Endodermal cell (in vitro differentiated cells): ENCODE measurements at regions not wholly inside any gene's neighbourhood (a gene's known extent, or its start where the extent isn't known, plus 50 kb on each side); places are given as distances from the start of the nearest gene placed in this dataset.

ENCODE experiments used
- DNase-seq: peaks from one replicate; pipeline ENCODE4 v3.0.0-alpha.2; 2017
- H3K27ac ChIP-seq: 2 replicates; pipeline ENCODE4 v1.5.1; 2013; ENCODE audit warnings: mild to moderate bottlenecking, low read depth, low read length, moderate library complexity
- H3K27me3 ChIP-seq: 2 replicates; pipeline ENCODE4 v1.6.1; 2013; ENCODE audit warnings: mild to moderate bottlenecking, low read length, moderate library complexity; ENCODE audit not compliant: insufficient read depth, control insufficient read depth, poor library complexity, severe bottlenecking
- H3K36me3 ChIP-seq: 2 replicates; pipeline ENCODE4 v1.7.0; 2013; ENCODE audit warnings: mild to moderate bottlenecking, low read length, moderate library complexity; ENCODE audit not compliant: control insufficient read depth, insufficient read depth
- H3K4me1 ChIP-seq: one replicate; pipeline ENCODE4 v1.7.0; 2013; ENCODE audit warnings: low read length; ENCODE audit not compliant: control insufficient read depth, insufficient read depth
- H3K4me3 ChIP-seq: 2 replicates; pipeline ENCODE4 v1.5.1; 2013; ENCODE audit warnings: mild to moderate bottlenecking, low read length, moderate library complexity
- H3K9ac ChIP-seq: 2 replicates; pipeline ENCODE4 v1.6.1; 2013; ENCODE audit warnings: mild to moderate bottlenecking, low read length, moderate library complexity; ENCODE audit not compliant: poor library complexity, severe bottlenecking; ENCODE audit errors: extremely low read depth
- H3K9me3 ChIP-seq: 2 replicates; pipeline ENCODE4 v1.6.1; 2013; ENCODE audit warnings: mild to moderate bottlenecking, low read length, moderate library complexity; ENCODE audit not compliant: control insufficient read depth
- H3K27ac Mint-ChIP-seq: 2 replicates; pipeline ENCODE4 v1.8.0; 2020; ENCODE audit warnings: mixed read lengths
- H3K27me3 Mint-ChIP-seq: 2 replicates; pipeline ENCODE4 v1.8.0; 2021; ENCODE audit warnings: mild to moderate bottlenecking, mixed read lengths; ENCODE audit not compliant: insufficient read depth
- H3K36me3 Mint-ChIP-seq: 2 replicates; pipeline ENCODE4 v1.8.0; 2020; ENCODE audit warnings: low read depth, mixed read lengths
- H3K4me1 Mint-ChIP-seq: 2 replicates; pipeline ENCODE4 v1.8.0; 2020; ENCODE audit warnings: mixed read lengths
- H3K4me3 Mint-ChIP-seq: 2 replicates; pipeline ENCODE4 v1.8.0; 2020; ENCODE audit warnings: mild to moderate bottlenecking, moderate library complexity, mixed read lengths
- H3K9me3 Mint-ChIP-seq: 2 replicates; pipeline ENCODE4 v1.8.0; 2020; ENCODE audit warnings: mild to moderate bottlenecking, mixed read lengths
- WGBS, 2 experiments: methylation state at CpG; one replicate each; pipeline versions ENCODE4 v1.1.5 to v1.1.7; 2013; ENCODE audit warnings: missing lambda C conversion rate in 2 of 2, mixed read lengths in 1 of 2; ENCODE audit not compliant: insufficient coverage in 1 of 2, insufficient read length in 1 of 2; 5-methylcytosine and 5-hydroxymethylcytosine counted together
- TF ChIP-seq, protein P1 (sequence below): fragments of 200-600 bp; sonication (generic); conservative IDR thresholded peaks from 2 replicates; pipeline ENCODE4 v1.5.0; 2021; ENCODE audit warnings: antibody characterized with exemption, mild to moderate bottlenecking

DNA sequence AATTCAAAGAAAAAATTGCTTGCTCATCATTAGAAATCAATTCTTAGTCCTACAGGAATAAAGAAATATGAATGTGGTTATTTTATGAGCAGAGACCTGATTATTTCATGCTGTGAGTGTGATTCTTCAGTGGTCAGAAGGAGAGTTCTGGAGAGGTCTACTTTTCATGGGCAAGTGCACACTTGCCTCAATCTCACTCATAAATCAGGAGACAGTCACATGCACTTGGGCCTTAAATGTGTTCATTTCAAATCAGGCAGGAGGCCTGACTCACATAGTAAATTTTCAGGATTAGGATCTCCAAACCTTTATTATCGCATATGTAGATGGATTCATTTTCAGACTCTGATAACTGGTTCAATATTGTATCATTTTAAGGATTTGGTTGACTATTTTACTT, 323.2 kb upstream of the CCNH start:
- Histone ChIP-seq H3K36me3 (no peaks in the 10 kb centered on the region), H3K4me3 (no peak overlapping the region), H3K4me1 (no peaks in the 10 kb centered on the region), H3K9me3 (no peaks in the 10 kb centered on the region), H3K27ac (no peak overlapping the region), H3K9ac (no peak overlapping the region), H3K27me3 (peaks cover 65% of the 10 kb centered on the region)
- no peak for DNase-seq
- H3K9me3 Mint-ChIP-seq: no peaks in the 10 kb centered on the region
- WGBS, 2 experiments: 100% methylated on average over 1 of the region's 1 CpG; no CpG with 5 or more reads in 1 of the 2 experiments
- peaks cover 14% of the 10 kb centered on the region for H3K4me1 Mint-ChIP-seq
- H3K4me3 Mint-ChIP-seq: no peak overlapping the region
- no peaks in the 10 kb centered on the region for H3K36me3 Mint-ChIP-seq
- no peak overlapping the region for H3K27ac Mint-ChIP-seq
- TF ChIP-seq, protein P1, sequence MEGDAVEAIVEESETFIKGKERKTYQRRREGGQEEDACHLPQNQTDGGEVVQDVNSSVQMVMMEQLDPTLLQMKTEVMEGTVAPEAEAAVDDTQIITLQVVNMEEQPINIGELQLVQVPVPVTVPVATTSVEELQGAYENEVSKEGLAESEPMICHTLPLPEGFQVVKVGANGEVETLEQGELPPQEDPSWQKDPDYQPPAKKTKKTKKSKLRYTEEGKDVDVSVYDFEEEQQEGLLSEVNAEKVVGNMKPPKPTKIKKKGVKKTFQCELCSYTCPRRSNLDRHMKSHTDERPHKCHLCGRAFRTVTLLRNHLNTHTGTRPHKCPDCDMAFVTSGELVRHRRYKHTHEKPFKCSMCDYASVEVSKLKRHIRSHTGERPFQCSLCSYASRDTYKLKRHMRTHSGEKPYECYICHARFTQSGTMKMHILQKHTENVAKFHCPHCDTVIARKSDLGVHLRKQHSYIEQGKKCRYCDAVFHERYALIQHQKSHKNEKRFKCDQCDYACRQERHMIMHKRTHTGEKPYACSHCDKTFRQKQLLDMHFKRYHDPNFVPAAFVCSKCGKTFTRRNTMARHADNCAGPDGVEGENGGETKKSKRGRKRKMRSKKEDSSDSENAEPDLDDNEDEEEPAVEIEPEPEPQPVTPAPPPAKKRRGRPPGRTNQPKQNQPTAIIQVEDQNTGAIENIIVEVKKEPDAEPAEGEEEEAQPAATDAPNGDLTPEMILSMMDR: no peak
- H3K27me3 Mint-ChIP-seq: peaks cover 16% of the 10 kb centered on the region

DNA sequence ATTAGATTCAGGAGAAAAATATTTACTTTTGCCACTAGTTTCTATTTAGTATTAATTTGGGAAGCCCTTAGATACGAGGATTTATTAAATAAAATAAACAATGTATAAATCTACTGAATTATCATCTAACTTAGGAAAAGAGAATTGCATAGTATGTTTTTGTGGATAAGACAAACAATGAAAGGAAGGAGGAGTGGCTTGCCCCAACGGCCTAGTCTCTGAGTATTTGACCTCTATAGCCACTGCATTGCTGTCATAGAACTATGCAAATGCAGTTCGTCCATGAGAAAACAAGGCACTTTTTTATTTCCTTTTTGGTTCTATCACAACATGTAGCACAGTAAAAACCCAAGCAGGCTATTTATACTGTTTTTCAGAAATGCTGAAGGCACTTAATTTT, 321.2 kb upstream of the CCNH start:
- Mint-ChIP-seq H3K9me3 (no peaks in the 10 kb centered on the region), H3K36me3 (no peaks in the 10 kb centered on the region), H3K27ac (no peak overlapping the region), H3K27me3 (peaks cover 24% of the 10 kb centered on the region), H3K4me3 (no peak overlapping the region), H3K4me1 (peaks cover 14% of the 10 kb centered on the region)
- TF ChIP-seq, protein P1: no peak
- 72 to 78% methylated on average over 2 of the region's 3 CpGs for WGBS, 2 experiments
- no peak for DNase-seq
- Histone ChIP-seq H3K36me3 (no peaks in the 10 kb centered on the region), H3K4me3 (no peak overlapping the region), H3K9me3 (no peaks in the 10 kb centered on the region), H3K4me1 (no peaks in the 10 kb centered on the region), H3K27me3 (peaks cover 83% of the 10 kb centered on the region), H3K9ac (no peak overlapping the region), H3K27ac (no peak overlapping the region)

DNA sequence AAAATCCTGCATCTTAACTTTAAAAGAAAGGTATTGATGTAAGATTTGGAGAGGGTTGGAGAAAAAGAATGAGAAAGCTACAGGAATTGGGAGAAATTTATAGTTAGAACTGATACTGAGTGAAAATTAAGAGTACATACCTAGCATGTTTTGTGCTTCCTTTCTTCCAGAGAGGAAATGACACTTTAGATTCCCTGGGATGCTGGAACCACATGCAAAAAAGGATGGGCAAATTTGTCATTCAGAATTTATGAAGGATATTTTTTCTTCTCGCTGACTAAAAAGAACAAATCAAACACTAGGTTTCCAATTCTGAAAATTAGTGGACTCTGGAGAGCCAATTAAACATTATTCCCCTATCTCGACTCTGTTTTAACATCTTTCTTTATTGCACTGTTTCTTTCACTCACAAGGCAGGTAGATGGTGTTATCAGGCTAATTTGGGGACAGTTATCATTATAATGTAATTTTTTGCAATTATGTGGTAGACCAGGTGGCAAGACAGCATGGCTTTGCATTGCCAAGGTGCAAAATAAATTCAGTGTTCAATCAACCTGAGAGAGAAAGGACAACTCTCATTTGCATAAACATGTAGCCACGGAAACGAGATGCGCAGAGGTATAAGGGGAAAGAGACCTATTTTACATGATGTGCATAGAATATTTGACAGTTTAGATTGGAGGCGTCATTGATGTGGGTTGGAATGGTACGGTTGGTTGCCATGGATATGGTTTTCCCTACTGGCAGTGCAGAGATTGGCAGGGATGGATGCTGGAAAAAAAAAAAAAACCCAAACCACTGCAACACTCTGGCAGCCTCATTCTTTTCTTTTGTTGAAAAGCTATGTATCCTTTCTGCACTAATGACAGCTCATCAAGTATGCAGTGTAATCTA, 320.4 kb upstream of the CCNH start:
- H3K27me3 Mint-ChIP-seq: peaks cover 24% of the 10 kb centered on the region
- H3K36me3 ChIP-seq: no peaks in the 10 kb centered on the region
- no peaks in the 10 kb centered on the region for H3K9me3 Mint-ChIP-seq
- DNase-seq: no peak
- WGBS, 2 experiments: 87 to 88% methylated on average over 4 to 7 of the region's 7 CpGs
- no peak overlapping the region for H3K9ac ChIP-seq
- peaks cover 14% of the 10 kb centered on the region for H3K4me1 Mint-ChIP-seq
- H3K36me3 Mint-ChIP-seq: no peaks in the 10 kb centered on the region
- H3K27ac ChIP-seq: no peak overlapping the region
- H3K4me3 Mint-ChIP-seq: no peak overlapping the region
- peaks cover 87% of the 10 kb centered on the region for H3K27me3 ChIP-seq
- no peaks in the 10 kb centered on the region for H3K4me1 ChIP-seq
- H3K4me3 ChIP-seq: no peak overlapping the region
- H3K9me3 ChIP-seq: no peaks in the 10 kb centered on the region
- H3K27ac Mint-ChIP-seq: no peak overlapping the region
- TF ChIP-seq, protein P1: no peak
